ENCODE measurements at regions not wholly inside any gene's neighbourhood (a gene's known extent, or its start where the extent isn't known, plus 50 kb on each side); places are given as distances from the start of the nearest gene placed in this dataset.

- TF ChIP-seq ZNF792 (tag by site-specific recombination; IDR thresholded peaks at IDR 0.05), result no peak
- TF ChIP-seq ZNF184 (tag by site-specific recombination; IDR thresholded peaks at IDR 0.05), result no peak
- peak; percentile 94 for TF ChIP-seq FEZF1 (tag by site-specific recombination; IDR thresholded peaks at IDR 0.05)
- no peak for TF ChIP-seq BCL6B (tag by site-specific recombination; IDR thresholded peaks at IDR 0.05)
- no peak for TF ChIP-seq ZNF169 (tag by site-specific recombination; IDR thresholded peaks at IDR 0.05)
- TF ChIP-seq ZNF274 (IDR thresholded peaks at IDR 0.05; ENCODE audit: low read length), result no peak
- no peak for TF ChIP-seq ZNF274 (tag by site-specific recombination; IDR thresholded peaks at IDR 0.05; ENCODE audit: borderline replicate concordance)
- peak; percentile 83 for TF ChIP-seq PRDM4 (tag by site-specific recombination; IDR thresholded peaks at IDR 0.05)
- no peak for TF ChIP-seq ZNF23 (tag by site-specific recombination; IDR thresholded peaks at IDR 0.05; ENCODE audit: borderline replicate concordance)
- TF ChIP-seq SCRT2 (tag by site-specific recombination; IDR thresholded peaks at IDR 0.05), result peak; percentile 59; the same call in 1 of the 2 replicates
- no peak for TF ChIP-seq ZXDB (tag by site-specific recombination; IDR thresholded peaks at IDR 0.05)
- peak; percentile 92 for TF ChIP-seq PRDM6 (tag by site-specific recombination; IDR thresholded peaks at IDR 0.05)
- no peak for TF ChIP-seq ZNF202 (tag by site-specific recombination; IDR thresholded peaks at IDR 0.05; ENCODE audit: borderline replicate concordance)
- peak; percentile 19; the same call in 1 of the 2 replicates for TF ChIP-seq ZNF423 (tag by site-specific recombination; IDR thresholded peaks at IDR 0.05)
Observed at GRCh38 chr13:105972306-105972721, 563.1 kb downstream of the EFNB2 start (continued).

GRCh38 chr13:105971738-105972137 is 563.7 kb downstream of the EFNB2 start:
- CTCF ChIA-PET, result interaction anchor here (0.7 to 2.0 kb wide), 3 partner anchors 10 to 561 kb away, joined by 3 to 6 read pairs (median 3); no protein-coding TSS in a partner anchor
- no peak for TF ChIP-seq ZNF26 (tag by site-specific recombination; IDR thresholded peaks at IDR 0.05)
- TF ChIP-seq BCL11A (tag by site-specific recombination; IDR thresholded peaks at IDR 0.05; ENCODE audit: low read depth), result no peak
- no peak for TF ChIP-seq ZNF629 (tag by site-specific recombination; IDR thresholded peaks at IDR 0.05)
- no peak for TF ChIP-seq TRIM28 (IDR thresholded peaks at IDR 0.05; ENCODE audit: borderline replicate concordance, low read length)
- TF ChIP-seq SP3 (tag by site-specific recombination; IDR thresholded peaks at IDR 0.05), result no peak
- no peak for TF ChIP-seq ZNF202 (tag by site-specific recombination; IDR thresholded peaks at IDR 0.05; ENCODE audit: borderline replicate concordance)
- Histone ChIP-seq H3K9me3 (ENCODE audit: control insufficient read depth, insufficient read depth, low read depth, low read length) (no peaks in the 10 kb centered on the region), H3K4me1 (ENCODE audit: control insufficient read depth, insufficient read depth, low read length) (peaks cover 16% of the 10 kb centered on the region), H3K27ac (ENCODE audit: extremely low read depth, low read depth, low read length) (peak overlapping the region; percentile 57), H3K36me3 (ENCODE audit: control insufficient read depth in 2 of 2, insufficient read depth in 1 of 2, low read length in 2 of 2) (no peaks in the 10 kb centered on the region), H3K4me3 (ENCODE audit: low read depth, low read length) (no peak overlapping the region)
- POLR2A ChIA-PET, result no interaction called here
